OCI-LY1 (cell line): ENCODE measurements at regions not wholly inside any gene's neighbourhood (a gene's known extent, or its start where the extent isn't known, plus 50 kb on each side); places are given as distances from the start of the nearest gene placed in this dataset.

Experiments
- EZH2 ChIP-seq: fragments of 200-600 bp; sonication (generic), shearing (Covaris generic); IDR thresholded peaks from 2 replicates; pipeline ENCODE4 v1.8.0; 2017; ENCODE audit warnings: borderline replicate concordance, mixed run types, mild to moderate bottlenecking, antibody characterized with exemption, low read length, moderate library complexity, mixed read lengths
- TF ChIP-seq, protein P1 (sequence below): fragments of 200-600 bp; sonication (generic), shearing (Covaris generic); IDR thresholded peaks from 2 replicates; pipeline ENCODE4 v1.5.1; 2017; ENCODE audit warnings: mild to moderate bottlenecking, antibody characterized with exemption, low read length, moderate library complexity, mixed read lengths

GRCh38 chr4:12674184-12674583 is 810.0 kb downstream of the RAB28 start:
- TF ChIP-seq, protein P1, sequence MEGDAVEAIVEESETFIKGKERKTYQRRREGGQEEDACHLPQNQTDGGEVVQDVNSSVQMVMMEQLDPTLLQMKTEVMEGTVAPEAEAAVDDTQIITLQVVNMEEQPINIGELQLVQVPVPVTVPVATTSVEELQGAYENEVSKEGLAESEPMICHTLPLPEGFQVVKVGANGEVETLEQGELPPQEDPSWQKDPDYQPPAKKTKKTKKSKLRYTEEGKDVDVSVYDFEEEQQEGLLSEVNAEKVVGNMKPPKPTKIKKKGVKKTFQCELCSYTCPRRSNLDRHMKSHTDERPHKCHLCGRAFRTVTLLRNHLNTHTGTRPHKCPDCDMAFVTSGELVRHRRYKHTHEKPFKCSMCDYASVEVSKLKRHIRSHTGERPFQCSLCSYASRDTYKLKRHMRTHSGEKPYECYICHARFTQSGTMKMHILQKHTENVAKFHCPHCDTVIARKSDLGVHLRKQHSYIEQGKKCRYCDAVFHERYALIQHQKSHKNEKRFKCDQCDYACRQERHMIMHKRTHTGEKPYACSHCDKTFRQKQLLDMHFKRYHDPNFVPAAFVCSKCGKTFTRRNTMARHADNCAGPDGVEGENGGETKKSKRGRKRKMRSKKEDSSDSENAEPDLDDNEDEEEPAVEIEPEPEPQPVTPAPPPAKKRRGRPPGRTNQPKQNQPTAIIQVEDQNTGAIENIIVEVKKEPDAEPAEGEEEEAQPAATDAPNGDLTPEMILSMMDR = no peak
- TF ChIP-seq EZH2 = no peak
